ENCODE measurements at regions not wholly inside any gene's neighbourhood (a gene's known extent, or its start where the extent isn't known, plus 50 kb on each side); places are given as distances from the start of the nearest gene placed in this dataset.

GRCh38 chrX:20454117-20454516, 187.4 kb upstream of the RPS6KA3 start:
- ChIA-PET CTCF (interaction anchor here in 1 of 2 donors (0.6 kb wide), 1 partner anchor 197 kb away, joined by 3 read pairs; no protein-coding TSS in a partner anchor), POLR2A (no interaction called here)
- Histone ChIP-seq H3K36me3 (ENCODE audit: control insufficient read depth in 2 of 2, extremely low read depth in 1 of 2, insufficient read depth in 1 of 2, low read length in 1 of 2) (no peaks in the 10 kb centered on the region), H3K27me3 (replicated peaks in 1 of 2; ENCODE audit: control insufficient read depth in 2 of 2, extremely low read depth in 1 of 2, insufficient read depth in 2 of 2, low read length in 1 of 2) (no peaks in the 10 kb centered on the region), H3K9me3 (no peaks in the 10 kb centered on the region), H3K27ac (ENCODE audit: low read length) (peak overlapping the region; percentile 13), H3K4me1 (ENCODE audit: control insufficient read depth in 1 of 2, extremely low read depth in 1 of 2, insufficient read depth in 2 of 2, low read length in 2 of 2) (peaks cover 2 to 7% of the 10 kb centered on the region in 2 experiments), H3K4me3 (ENCODE audit: control insufficient read depth in 1 of 2, extremely low read depth in 1 of 2, low read length in 1 of 2) (no peak overlapping the region)
- ATAC-seq (replicated peaks in 1 of 4) (peak in 2 of 4 experiments; percentile 41 to 60), DNase-seq (no peak)
- no peak overlapping the region for H3K4me3 Mint-ChIP-seq
- no peaks in the 10 kb centered on the region for H3K9me3 Mint-ChIP-seq
- H3K36me3 Mint-ChIP-seq = no peaks in the 10 kb centered on the region
- no CpG with 5 or more reads among the region's 3 CpGs for WGBS (ENCODE audit: insufficient coverage)
- peak overlapping the region; percentile 83 to 87 for H3K27ac Mint-ChIP-seq
- peaks cover 0 to 9% of the 10 kb centered on the region in 2 donors for H3K27me3 Mint-ChIP-seq
- H3K4me1 Mint-ChIP-seq = peaks cover 8 to 42% (median 24%) of the 10 kb centered on the region in 3 donors

- H3K27ac ChIP-seq (ENCODE audit: low read length) = peak overlapping the region; percentile 72
- DNase-seq (peak in 1 of 35 experiments; percentile 20), ATAC-seq (replicated peaks in 1 of 4) (peak in 3 of 4 experiments; percentile 43 to 64 (median 54))
- Mint-ChIP-seq H3K4me3 (peak overlapping the region; percentile 1 to 56 (median 7)), H3K27ac (peak overlapping the region; percentile 86 to 95), H3K4me1 (peaks cover 8 to 45% (median 27%) of the 10 kb centered on the region in 3 donors), H3K27me3 (peaks cover 0 to 3% of the 10 kb centered on the region in 2 donors), H3K36me3 (no peaks in the 10 kb centered on the region), H3K9me3 (no peaks in the 10 kb centered on the region)
- H3K27me3 ChIP-seq (replicated peaks in 1 of 2; ENCODE audit: control insufficient read depth in 2 of 2, extremely low read depth in 1 of 2, insufficient read depth in 2 of 2, low read length in 1 of 2) = no peaks in the 10 kb centered on the region
- ChIA-PET CTCF (interaction anchor here in 1 of 2 donors (0.6 kb wide), 1 partner anchor 18 kb away, joined by 3 read pairs; no protein-coding TSS in a partner anchor), POLR2A (interaction anchor here in 1 of 2 donors (0.6 kb wide), 1 partner anchor 1640 kb away, joined by 8 read pairs; no protein-coding TSS in a partner anchor)
- H3K4me1 ChIP-seq (ENCODE audit: control insufficient read depth in 1 of 2, extremely low read depth in 1 of 2, insufficient read depth in 2 of 2, low read length in 2 of 2) = peaks cover 2 to 7% of the 10 kb centered on the region in 2 experiments
- H3K4me3 ChIP-seq (ENCODE audit: control insufficient read depth in 1 of 2, extremely low read depth in 1 of 2, low read length in 1 of 2) = no peak overlapping the region
- no peaks in the 10 kb centered on the region for H3K36me3 ChIP-seq (ENCODE audit: control insufficient read depth in 2 of 2, extremely low read depth in 1 of 2, insufficient read depth in 1 of 2, low read length in 1 of 2)
- no CpG with 5 or more reads among the region's 4 CpGs for WGBS (ENCODE audit: insufficient coverage)
- H3K9me3 ChIP-seq = no peaks in the 10 kb centered on the region
These were observed 185.8 kb upstream of the RPS6KA3 start for GRCh38 chrX:20452487-20452886.

- Histone ChIP-seq H3K36me3 (ENCODE audit: control insufficient read depth in 2 of 2, extremely low read depth in 1 of 2, insufficient read depth in 1 of 2, low read length in 1 of 2) (no peaks in the 10 kb centered on the region), H3K4me1 (ENCODE audit: control insufficient read depth in 1 of 2, extremely low read depth in 1 of 2, insufficient read depth in 2 of 2, low read length in 2 of 2) (peaks cover 2 to 7% of the 10 kb centered on the region in 2 experiments), H3K27ac (ENCODE audit: low read length) (peak overlapping the region; percentile 72), H3K4me3 (ENCODE audit: control insufficient read depth in 1 of 2, extremely low read depth in 1 of 2, low read length in 1 of 2) (no peak overlapping the region), H3K27me3 (replicated peaks in 1 of 2; ENCODE audit: control insufficient read depth in 2 of 2, extremely low read depth in 1 of 2, insufficient read depth in 2 of 2, low read length in 1 of 2) (no peaks in the 10 kb centered on the region), H3K9me3 (no peaks in the 10 kb centered on the region)
- Mint-ChIP-seq H3K4me1 (peaks cover 8 to 45% (median 27%) of the 10 kb centered on the region in 3 donors), H3K4me3 (no peak overlapping the region), H3K27ac (peak overlapping the region; percentile 86 to 95), H3K27me3 (peaks cover 0 to 3% of the 10 kb centered on the region in 2 donors), H3K9me3 (no peaks in the 10 kb centered on the region), H3K36me3 (no peaks in the 10 kb centered on the region)
- DNase-seq (no peak), ATAC-seq (replicated peaks in 1 of 4) (no peak)
- ChIA-PET CTCF (no interaction called here), POLR2A (no interaction called here)
- no CpG with 5 or more reads among the region's 2 CpGs for WGBS (ENCODE audit: insufficient coverage)
These were observed 185.2 kb upstream of the RPS6KA3 start for GRCh38 chrX:20451929-20452328.

- H3K9me3 ChIP-seq = no peaks in the 10 kb centered on the region
- H3K27me3 Mint-ChIP-seq = peaks cover 0 to 8% of the 10 kb centered on the region in 2 donors
- ATAC-seq (replicated peaks in 1 of 4) (peak in 1 of 4 experiments; percentile 43), DNase-seq (no peak)
- peaks cover 39 to 57% (median 44%) of the 10 kb centered on the region in 3 donors for H3K4me1 Mint-ChIP-seq
- H3K4me1 ChIP-seq (ENCODE audit: control insufficient read depth in 1 of 2, extremely low read depth in 1 of 2, insufficient read depth in 2 of 2, low read length in 2 of 2) = peaks cover 13 to 14% of the 10 kb centered on the region in 2 experiments
- no peaks in the 10 kb centered on the region for H3K36me3 ChIP-seq (ENCODE audit: control insufficient read depth in 2 of 2, extremely low read depth in 1 of 2, insufficient read depth in 1 of 2, low read length in 1 of 2)
- no peak overlapping the region for H3K4me3 ChIP-seq (ENCODE audit: control insufficient read depth in 1 of 2, extremely low read depth in 1 of 2, low read length in 1 of 2)
- WGBS (ENCODE audit: insufficient coverage) = no CpG with 5 or more reads among the region's 2 CpGs
- H3K27ac ChIP-seq (ENCODE audit: low read length) = peak overlapping the region; percentile 34
- no peaks in the 10 kb centered on the region for H3K36me3 Mint-ChIP-seq
- H3K27ac Mint-ChIP-seq = peak overlapping the region; percentile 12 to 78
- H3K9me3 Mint-ChIP-seq = no peaks in the 10 kb centered on the region
- peak overlapping the region in 1 of 3 donors; percentile 5 for H3K4me3 Mint-ChIP-seq
- CTCF ChIA-PET = interaction anchor here in 1 of 2 donors (0.6 to 1.9 kb wide), 2 partner anchors 36 to 192 kb away, joined by 3 to 10 read pairs; no protein-coding TSS in a partner anchor
- POLR2A ChIA-PET = interaction anchor here in 1 of 2 donors (1.1 kb wide), 1 partner anchor 193 kb away, joined by 3 read pairs; no protein-coding TSS in a partner anchor
- H3K27me3 ChIP-seq (replicated peaks in 1 of 2; ENCODE audit: control insufficient read depth in 2 of 2, extremely low read depth in 1 of 2, insufficient read depth in 2 of 2, low read length in 1 of 2) = no peaks in the 10 kb centered on the region
These were observed 178.4 kb upstream of the RPS6KA3 start for GRCh38 chrX:20445109-20445508.

GRCh38 chrX:20442597-20442996, 175.9 kb upstream of the RPS6KA3 start:
- Histone ChIP-seq H3K27me3 (replicated peaks in 1 of 2; ENCODE audit: control insufficient read depth in 2 of 2, extremely low read depth in 1 of 2, insufficient read depth in 2 of 2, low read length in 1 of 2) (no peaks in the 10 kb centered on the region), H3K4me3 (ENCODE audit: control insufficient read depth in 1 of 2, extremely low read depth in 1 of 2, low read length in 1 of 2) (no peak overlapping the region), H3K4me1 (ENCODE audit: control insufficient read depth in 1 of 2, extremely low read depth in 1 of 2, insufficient read depth in 2 of 2, low read length in 2 of 2) (peaks cover 21 to 32% of the 10 kb centered on the region in 2 experiments), H3K36me3 (ENCODE audit: control insufficient read depth in 2 of 2, extremely low read depth in 1 of 2, insufficient read depth in 1 of 2, low read length in 1 of 2) (no peaks in the 10 kb centered on the region), H3K9me3 (no peaks in the 10 kb centered on the region), H3K27ac (ENCODE audit: low read length) (no peak overlapping the region)
- peak overlapping the region; percentile 39 to 46 for H3K27ac Mint-ChIP-seq
- H3K4me1 Mint-ChIP-seq = peaks cover 49 to 63% (median 58%) of the 10 kb centered on the region in 3 donors
- no CpG with 5 or more reads among the region's 3 CpGs for WGBS (ENCODE audit: insufficient coverage)
- ChIA-PET POLR2A (no interaction called here), CTCF (no interaction called here)
- no peaks in the 10 kb centered on the region for H3K36me3 Mint-ChIP-seq
- DNase-seq (peak; percentile 62 to 91 (median 79)), ATAC-seq (replicated peaks in 1 of 4) (peak; percentile 72 to 83 (median 80))
- no peaks in the 10 kb centered on the region for H3K9me3 Mint-ChIP-seq
- H3K27me3 Mint-ChIP-seq = peaks cover 0 to 8% of the 10 kb centered on the region in 2 donors
- H3K4me3 Mint-ChIP-seq = peak overlapping the region in 1 of 3 donors; percentile 7

- H3K36me3 ChIP-seq (ENCODE audit: control insufficient read depth in 2 of 2, extremely low read depth in 1 of 2, insufficient read depth in 1 of 2, low read length in 1 of 2) = no peaks in the 10 kb centered on the region
- H3K4me3 ChIP-seq (ENCODE audit: control insufficient read depth in 1 of 2, extremely low read depth in 1 of 2, low read length in 1 of 2) = no peak overlapping the region
- DNase-seq (no peak), ATAC-seq (replicated peaks in 1 of 4) (no peak)
- peaks cover 57 to 76% (median 71%) of the 10 kb centered on the region in 3 donors for H3K4me1 Mint-ChIP-seq
- H3K4me1 ChIP-seq (ENCODE audit: control insufficient read depth in 1 of 2, extremely low read depth in 1 of 2, insufficient read depth in 2 of 2, low read length in 2 of 2) = peaks cover 33 to 36% of the 10 kb centered on the region in 2 experiments
- H3K9me3 ChIP-seq = no peaks in the 10 kb centered on the region
- ChIA-PET CTCF (no interaction called here), POLR2A (no interaction called here)
- H3K9me3 Mint-ChIP-seq = no peaks in the 10 kb centered on the region
- no peak overlapping the region for H3K27ac ChIP-seq (ENCODE audit: low read length)
- no peak overlapping the region for H3K4me3 Mint-ChIP-seq
- peak overlapping the region in 1 of 2 donors; percentile 72 for H3K27ac Mint-ChIP-seq
- WGBS (ENCODE audit: insufficient coverage) = no CpG with 5 or more reads among the region's 1 CpG
- H3K27me3 ChIP-seq (replicated peaks in 1 of 2; ENCODE audit: control insufficient read depth in 2 of 2, extremely low read depth in 1 of 2, insufficient read depth in 2 of 2, low read length in 1 of 2) = no peaks in the 10 kb centered on the region
- peaks cover 0 to 8% of the 10 kb centered on the region in 2 donors for H3K27me3 Mint-ChIP-seq
- H3K36me3 Mint-ChIP-seq = no peaks in the 10 kb centered on the region
These were observed 174.4 kb upstream of the RPS6KA3 start for GRCh38 chrX:20441123-20441522.

Data from T-cell (primary cell).